Esophagus muscularis mucosa (tissue), 4 donors: ENCODE measurements at regions not wholly inside any gene's neighbourhood (a gene's known extent, or its start where the extent isn't known, plus 50 kb on each side); places are given as distances from the start of the nearest gene placed in this dataset.

ENCODE experiments used
- DNase-seq: peaks from one replicate; pipeline ENCODE4 v3.0.0-alpha.2; 2017; ENCODE audit errors: extremely low spot score
- H3K27ac ChIP-seq, 4 donors: fragments of 200-600 bp; sonication (generic); replicated peaks in 1 of 4; 1 replicate in 3 of 4; 2 replicates in 1 of 4; pipeline ENCODE4 v1.5.1; 2016 to 2019; ENCODE audit warnings: mild to moderate bottlenecking in 1 of 4
- H3K27me3 ChIP-seq, 4 donors: fragments of 200-600 bp; sonication (generic); one replicate each; pipeline versions ENCODE4 v1.5.1 to v1.6.0; 2016 to 2019
- H3K36me3 ChIP-seq, 4 donors: fragments of 200-600 bp; sonication (generic); one replicate each; pipeline ENCODE4 v1.5.1; 2016 to 2019
- H3K4me1 ChIP-seq, 4 donors: fragments of 200-600 bp; sonication (generic); one replicate each; pipeline ENCODE4 v1.5.1; 2016 to 2019
- H3K4me3 ChIP-seq, 4 donors: fragments of 200-600 bp; sonication (generic); 1 replicate in 2 of 4; 2 replicates in 2 of 4; pipeline ENCODE4 v1.5.1; 2016 to 2019; ENCODE audit warnings: mild to moderate bottlenecking in 4 of 4, moderate library complexity in 1 of 4
- H3K9me3 ChIP-seq, 4 donors: fragments of 200-600 bp; sonication (generic); 1 replicate in 3 of 4; 2 replicates in 1 of 4; pipeline ENCODE4 v1.5.1; 2016 to 2019
- EP300 ChIP-seq: sonication (generic); formaldehyde crosslinking; IDR thresholded peaks from one replicate; pipeline ENCODE4 v1.6.1; 2017; ENCODE audit warnings: antibody characterized with exemption
- POLR2A ChIP-seq: fragments of 450-650 bp; IDR thresholded peaks from one replicate; pipeline ENCODE4 v1.6.1; 2017; ENCODE audit warnings: antibody characterized with exemption, moderate library complexity, mild to moderate bottlenecking, low read depth
- POLR2AphosphoS5 ChIP-seq, 2 donors: sonication (generic); formaldehyde crosslinking; IDR thresholded peaks; one replicate each; pipeline ENCODE4 v1.6.1; 2017; ENCODE audit warnings: antibody characterized with exemption in 2 of 2
- WGBS: methylation state at CpG from one replicate; pipeline ENCODE4 v1.1.5; 2018; 5-methylcytosine and 5-hydroxymethylcytosine counted together
- intact Hi-C: fragments of 100-400 bp; cut with DNase I; formaldehyde crosslinking; loops from one replicate; pipeline ENCODE4 v1.15.1; 2023
- TF ChIP-seq, protein P1 (sequence below), 3 experiments: fragments of 200-600 bp in 2 of 3; fragments of 450-650 bp in 1 of 3; sonication (generic) in 2 of 3; IDR thresholded peaks; one replicate each; pipeline ENCODE4 v1.5.1; 2017 to 2019; ENCODE audit warnings: antibody characterized with exemption in 3 of 3, mild to moderate bottlenecking in 2 of 3, moderate library complexity in 1 of 3

DNA sequence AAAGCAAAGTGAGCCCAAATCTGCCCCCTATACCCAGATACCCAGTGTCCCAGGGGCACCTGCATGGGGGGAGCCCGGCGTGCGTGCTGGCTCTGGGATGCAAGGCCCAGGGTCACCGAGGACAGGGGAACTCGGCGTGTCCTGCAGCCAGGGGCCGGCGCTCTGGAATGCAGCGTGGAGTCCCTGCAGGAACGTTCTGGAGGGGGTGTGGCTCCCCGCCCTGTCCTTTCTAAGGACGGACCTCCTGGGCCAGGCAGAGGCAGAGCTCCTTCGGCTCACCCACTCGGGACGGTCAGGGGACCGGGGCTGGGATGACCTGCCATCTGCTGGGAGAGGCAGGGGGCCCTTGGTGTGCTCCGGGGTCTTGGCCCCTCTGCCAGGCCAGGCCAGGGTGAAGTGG lies 1196.8 kb downstream of the BRD1 start:
- TF ChIP-seq POLR2A (no peak), EP300 (no peak), POLR2AphosphoS5 (IDR thresholded peaks at IDR 0.05) (no peak)
- TF ChIP-seq, protein P1, sequence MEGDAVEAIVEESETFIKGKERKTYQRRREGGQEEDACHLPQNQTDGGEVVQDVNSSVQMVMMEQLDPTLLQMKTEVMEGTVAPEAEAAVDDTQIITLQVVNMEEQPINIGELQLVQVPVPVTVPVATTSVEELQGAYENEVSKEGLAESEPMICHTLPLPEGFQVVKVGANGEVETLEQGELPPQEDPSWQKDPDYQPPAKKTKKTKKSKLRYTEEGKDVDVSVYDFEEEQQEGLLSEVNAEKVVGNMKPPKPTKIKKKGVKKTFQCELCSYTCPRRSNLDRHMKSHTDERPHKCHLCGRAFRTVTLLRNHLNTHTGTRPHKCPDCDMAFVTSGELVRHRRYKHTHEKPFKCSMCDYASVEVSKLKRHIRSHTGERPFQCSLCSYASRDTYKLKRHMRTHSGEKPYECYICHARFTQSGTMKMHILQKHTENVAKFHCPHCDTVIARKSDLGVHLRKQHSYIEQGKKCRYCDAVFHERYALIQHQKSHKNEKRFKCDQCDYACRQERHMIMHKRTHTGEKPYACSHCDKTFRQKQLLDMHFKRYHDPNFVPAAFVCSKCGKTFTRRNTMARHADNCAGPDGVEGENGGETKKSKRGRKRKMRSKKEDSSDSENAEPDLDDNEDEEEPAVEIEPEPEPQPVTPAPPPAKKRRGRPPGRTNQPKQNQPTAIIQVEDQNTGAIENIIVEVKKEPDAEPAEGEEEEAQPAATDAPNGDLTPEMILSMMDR (IDR thresholded peaks at IDR 0.05), result no peak
- intact Hi-C loops, result no loop called here
- Histone ChIP-seq H3K27me3 (peaks cover 0 to 68% (median 0%) of the 10 kb centered on the region in 4 donors), H3K36me3 (no peaks in the 10 kb centered on the region), H3K4me1 (no peaks in the 10 kb centered on the region), H3K9me3 (no peaks in the 10 kb centered on the region), H3K27ac (no peak overlapping the region), H3K4me3 (no peak overlapping the region)
- DNase-seq, result no peak
- 90% methylated on average over 17 of the region's 17 CpGs for WGBS

DNA sequence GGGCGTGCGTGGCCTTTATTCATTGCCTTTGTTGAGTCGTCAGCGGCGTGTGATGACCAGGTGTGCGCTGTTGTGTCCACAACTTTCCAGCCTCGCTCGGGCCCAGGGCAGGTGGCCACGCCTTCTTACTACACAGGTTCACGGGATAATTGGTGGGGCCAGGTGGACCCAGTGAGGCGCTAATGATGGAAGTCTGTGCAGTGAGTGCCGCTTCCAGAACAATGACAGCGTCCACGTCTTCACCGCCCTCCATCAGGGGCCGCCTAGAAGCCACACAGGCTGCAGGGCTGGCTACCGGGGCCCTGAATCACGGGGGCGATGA lies 1197.3 kb downstream of the BRD1 start:
- DNase-seq, result no peak
- TF ChIP-seq, protein P1 (IDR thresholded peaks at IDR 0.05), result no peak
- no peak for TF ChIP-seq POLR2A
- no peak for TF ChIP-seq EP300
- no peak for TF ChIP-seq POLR2AphosphoS5 (IDR thresholded peaks at IDR 0.05)
- no peak overlapping the region for H3K27ac ChIP-seq
- no peak overlapping the region for H3K4me3 ChIP-seq
- no peaks in the 10 kb centered on the region for H3K36me3 ChIP-seq
- intact Hi-C loops, result no loop called here
- H3K4me1 ChIP-seq, result no peaks in the 10 kb centered on the region
- H3K9me3 ChIP-seq, result no peaks in the 10 kb centered on the region
- 84% methylated on average over 19 of the region's 19 CpGs for WGBS
- peaks cover 0 to 63% (median 0%) of the 10 kb centered on the region in 4 donors for H3K27me3 ChIP-seq

DNA sequence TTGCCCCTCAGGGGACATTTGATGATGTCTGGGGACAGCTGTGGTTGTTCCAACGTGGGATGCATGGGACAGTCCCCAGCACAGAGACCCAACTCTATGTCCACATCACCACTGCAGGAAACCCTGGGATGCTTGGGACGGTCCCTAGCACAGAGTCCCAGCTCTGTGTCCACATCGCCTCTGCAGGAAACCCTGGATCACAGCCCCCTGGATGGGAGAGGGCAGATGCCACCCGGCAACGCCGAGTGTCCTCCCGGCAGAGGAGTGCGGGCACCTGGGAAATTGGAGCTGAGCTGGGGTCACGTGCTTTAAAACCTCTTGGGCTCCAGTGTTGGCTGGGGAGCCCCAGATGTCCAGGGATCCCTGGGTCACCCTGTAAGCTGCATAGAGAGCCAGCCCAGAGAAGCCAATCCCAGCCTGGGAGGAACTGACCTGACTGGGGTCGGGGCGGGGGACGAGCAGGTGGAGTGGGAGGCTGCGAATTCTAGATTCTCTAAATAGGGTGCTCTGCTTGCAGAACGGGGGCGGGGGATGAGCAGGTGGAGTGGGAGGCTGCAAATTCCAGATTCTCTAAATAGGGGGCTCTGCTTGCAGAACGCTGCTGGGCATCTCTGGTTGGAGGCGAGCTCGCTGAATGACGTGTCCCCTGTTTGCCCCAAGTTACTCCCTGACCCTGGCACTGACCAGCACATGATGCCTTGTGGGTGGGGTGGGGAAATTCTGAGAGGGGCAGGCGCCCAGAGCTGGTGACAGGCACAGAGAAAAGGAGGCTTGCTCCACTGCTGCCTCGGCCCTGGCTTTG lies 1197.8 kb downstream of the BRD1 start:
- no peaks in the 10 kb centered on the region for H3K36me3 ChIP-seq
- intact Hi-C loops, result no loop called here
- no peaks in the 10 kb centered on the region for H3K9me3 ChIP-seq
- no peak overlapping the region for H3K27ac ChIP-seq
- peaks cover 0 to 57% (median 0%) of the 10 kb centered on the region in 4 donors for H3K27me3 ChIP-seq
- no peaks in the 10 kb centered on the region for H3K4me1 ChIP-seq
- no peak overlapping the region for H3K4me3 ChIP-seq
- no peak for TF ChIP-seq POLR2A
- TF ChIP-seq POLR2AphosphoS5 (IDR thresholded peaks at IDR 0.05), result no peak
- TF ChIP-seq EP300, result no peak
- TF ChIP-seq, protein P1 (IDR thresholded peaks at IDR 0.05), result no peak
- WGBS, result 77% methylated on average over 5 of the region's 21 CpGs
- no peak for DNase-seq

DNA sequence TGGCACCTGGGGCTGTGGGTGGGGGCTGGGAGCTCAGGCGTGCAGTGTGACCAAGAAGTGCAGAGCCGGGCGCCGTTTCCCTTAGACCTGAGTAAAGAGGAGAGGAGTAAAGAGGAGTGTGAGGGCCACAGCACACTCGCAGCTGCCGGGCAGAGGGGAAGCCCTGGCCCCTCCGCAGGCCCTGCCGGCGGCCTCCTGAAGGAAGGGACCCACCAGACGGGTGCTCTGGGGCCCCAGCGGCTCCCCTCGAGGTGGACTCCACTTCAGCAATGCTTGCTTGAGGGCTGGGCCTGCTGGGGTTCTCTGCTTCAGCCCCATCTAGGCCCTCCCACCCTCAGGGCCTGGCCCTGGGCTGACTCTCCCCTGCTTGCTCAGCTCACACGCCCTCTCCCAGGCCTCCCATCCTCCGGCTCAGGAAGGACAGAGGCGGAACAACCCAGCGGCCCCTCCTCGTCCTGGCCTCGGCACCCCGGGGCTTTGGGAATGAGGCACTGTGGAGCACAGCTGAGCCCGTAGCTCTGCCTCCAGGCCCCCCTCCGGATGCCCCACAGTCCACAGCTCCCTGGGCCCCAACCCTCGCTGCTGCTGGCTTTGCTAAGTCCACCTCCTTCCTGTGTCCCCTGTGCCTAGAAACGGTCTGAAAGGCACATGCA lies 1198.7 kb downstream of the BRD1 start:
- intact Hi-C loops, result no loop called here
- TF ChIP-seq POLR2A, result no peak
- TF ChIP-seq, protein P1 (IDR thresholded peaks at IDR 0.05), result no peak
- TF ChIP-seq EP300, result no peak
- H3K9me3 ChIP-seq, result no peaks in the 10 kb centered on the region
- H3K4me3 ChIP-seq, result no peak overlapping the region
- H3K27ac ChIP-seq, result no peak overlapping the region
- no peak for DNase-seq
- peaks cover 0 to 56% (median 0%) of the 10 kb centered on the region in 4 donors for H3K27me3 ChIP-seq
- H3K36me3 ChIP-seq, result no peaks in the 10 kb centered on the region
- no peaks in the 10 kb centered on the region for H3K4me1 ChIP-seq
- WGBS, result 73% methylated on average over 17 of the region's 23 CpGs
